ENCODE measurements at regions not wholly inside any gene's neighbourhood (a gene's known extent, or its start where the extent isn't known, plus 50 kb on each side); places are given as distances from the start of the nearest gene placed in this dataset.
"Not testable (repeated sequence)": the region's sequence is repeated elsewhere in the genome, so short reads cannot be mapped to it uniquely, and the experiment has no call there.

DNA sequence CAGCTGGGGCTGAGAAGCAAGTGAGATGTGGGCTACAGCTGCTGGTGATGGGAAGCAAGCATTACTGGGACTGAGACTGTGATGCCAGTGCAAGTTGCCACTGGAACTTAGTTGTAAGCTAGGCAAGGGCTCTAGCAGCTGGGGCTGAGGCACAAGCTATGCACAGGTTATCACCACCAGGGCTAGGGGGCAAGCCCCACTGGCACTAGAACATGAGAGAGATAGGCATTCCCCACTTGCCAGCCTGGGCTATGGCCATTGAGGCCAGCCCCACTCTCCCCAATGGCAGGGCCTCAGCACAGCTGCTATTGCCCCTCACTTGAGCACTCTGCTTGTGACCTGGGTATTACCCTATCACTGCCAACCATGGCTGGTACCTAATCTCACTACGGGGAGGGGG, 130.8 kb upstream of the SMIM31 start:
- H3K36me3 ChIP-seq (ENCODE audit: control insufficient read depth, insufficient read depth, low read length): no peaks in the 10 kb centered on the region

DNA sequence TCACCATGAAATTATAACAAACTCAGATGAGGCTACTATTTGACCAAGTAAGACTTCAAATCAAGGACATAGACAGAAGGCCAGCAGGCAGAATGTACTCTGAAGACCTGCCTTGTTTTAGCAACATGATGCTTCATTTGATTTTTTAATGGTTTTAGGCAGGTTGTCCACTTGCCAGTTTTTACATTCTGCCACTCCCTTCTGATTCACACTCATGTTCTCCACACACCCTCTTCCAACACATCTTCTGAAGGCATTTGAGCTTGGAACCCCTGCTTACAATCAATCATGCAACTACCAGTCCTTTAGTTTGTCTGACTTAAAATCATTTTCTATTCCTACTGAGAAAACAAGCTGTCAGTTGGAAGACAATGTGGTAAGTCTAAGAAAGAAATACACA, 114.9 kb upstream of the SMIM31 start:
- no peak overlapping the region for H3K4me3 ChIP-seq (replicated peaks; ENCODE audit: low read depth, low read length)
- no peaks in the 10 kb centered on the region for H3K36me3 ChIP-seq (ENCODE audit: control insufficient read depth, insufficient read depth, low read length)
- H3K27me3 ChIP-seq (replicated peaks; ENCODE audit: control insufficient read depth, insufficient read depth, low read length): no peaks in the 10 kb centered on the region
- TF ChIP-seq, protein P1, sequence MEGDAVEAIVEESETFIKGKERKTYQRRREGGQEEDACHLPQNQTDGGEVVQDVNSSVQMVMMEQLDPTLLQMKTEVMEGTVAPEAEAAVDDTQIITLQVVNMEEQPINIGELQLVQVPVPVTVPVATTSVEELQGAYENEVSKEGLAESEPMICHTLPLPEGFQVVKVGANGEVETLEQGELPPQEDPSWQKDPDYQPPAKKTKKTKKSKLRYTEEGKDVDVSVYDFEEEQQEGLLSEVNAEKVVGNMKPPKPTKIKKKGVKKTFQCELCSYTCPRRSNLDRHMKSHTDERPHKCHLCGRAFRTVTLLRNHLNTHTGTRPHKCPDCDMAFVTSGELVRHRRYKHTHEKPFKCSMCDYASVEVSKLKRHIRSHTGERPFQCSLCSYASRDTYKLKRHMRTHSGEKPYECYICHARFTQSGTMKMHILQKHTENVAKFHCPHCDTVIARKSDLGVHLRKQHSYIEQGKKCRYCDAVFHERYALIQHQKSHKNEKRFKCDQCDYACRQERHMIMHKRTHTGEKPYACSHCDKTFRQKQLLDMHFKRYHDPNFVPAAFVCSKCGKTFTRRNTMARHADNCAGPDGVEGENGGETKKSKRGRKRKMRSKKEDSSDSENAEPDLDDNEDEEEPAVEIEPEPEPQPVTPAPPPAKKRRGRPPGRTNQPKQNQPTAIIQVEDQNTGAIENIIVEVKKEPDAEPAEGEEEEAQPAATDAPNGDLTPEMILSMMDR (IDR thresholded peaks at IDR 0.05; ENCODE audit: insufficient read depth, low read length, poor library complexity, severe bottlenecking): no peak
- DNase-seq (ENCODE audit: extremely low read depth, insufficient read length): no peak

More for the DNA sequence above, 130.8 kb upstream of the SMIM31 start:
- H3K27me3 ChIP-seq (replicated peaks; ENCODE audit: control insufficient read depth, insufficient read depth, low read length): no peaks in the 10 kb centered on the region
- DNase-seq (ENCODE audit: extremely low read depth, insufficient read length): no peak
- TF ChIP-seq, protein P1 (IDR thresholded peaks at IDR 0.05; ENCODE audit: insufficient read depth, low read length, poor library complexity, severe bottlenecking): no peak
- no peak overlapping the region for H3K4me3 ChIP-seq (replicated peaks; ENCODE audit: low read depth, low read length)

DNA sequence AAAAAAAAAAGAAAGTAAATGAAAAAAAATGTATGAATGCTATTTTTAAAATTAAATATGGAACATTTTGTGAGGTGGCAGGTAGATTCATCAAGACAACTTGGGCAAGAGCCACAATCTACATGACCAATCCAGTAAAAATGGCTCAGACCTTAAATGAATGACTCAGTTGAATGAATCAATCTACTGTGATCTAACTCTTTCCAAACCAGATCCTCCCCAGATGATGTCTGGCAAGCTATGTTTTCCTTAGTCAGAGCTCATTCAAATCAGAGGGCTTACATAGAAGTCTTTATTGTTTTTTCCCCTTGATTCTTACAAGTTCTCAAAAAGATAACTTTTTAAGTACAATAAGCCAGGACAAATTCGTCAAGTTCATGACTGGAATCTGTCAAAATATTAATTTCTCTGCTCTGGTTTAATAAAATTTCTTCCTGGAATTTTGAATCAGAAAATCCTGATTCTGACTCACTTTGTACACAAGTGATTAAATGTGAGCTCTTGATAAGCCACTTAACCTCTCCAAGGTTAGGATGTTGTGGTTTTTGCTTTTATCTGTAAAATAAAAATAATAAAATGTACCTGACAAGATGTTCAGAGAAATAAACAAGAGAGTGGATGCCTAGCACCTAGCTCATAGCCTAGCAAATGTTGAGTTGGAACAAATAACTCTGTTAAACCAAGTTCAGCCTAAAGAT, 105.6 kb upstream of the SMIM31 start:
- Histone ChIP-seq H3K36me3 (ENCODE audit: control insufficient read depth, insufficient read depth, low read length) (no peaks in the 10 kb centered on the region), H3K4me3 (replicated peaks; ENCODE audit: low read depth, low read length) (no peak overlapping the region), H3K27me3 (replicated peaks; ENCODE audit: control insufficient read depth, insufficient read depth, low read length) (no peaks in the 10 kb centered on the region)
- DNase-seq (ENCODE audit: extremely low read depth, insufficient read length): no peak
- TF ChIP-seq, protein P1 (IDR thresholded peaks at IDR 0.05; ENCODE audit: insufficient read depth, low read length, poor library complexity, severe bottlenecking): no peak

DNA sequence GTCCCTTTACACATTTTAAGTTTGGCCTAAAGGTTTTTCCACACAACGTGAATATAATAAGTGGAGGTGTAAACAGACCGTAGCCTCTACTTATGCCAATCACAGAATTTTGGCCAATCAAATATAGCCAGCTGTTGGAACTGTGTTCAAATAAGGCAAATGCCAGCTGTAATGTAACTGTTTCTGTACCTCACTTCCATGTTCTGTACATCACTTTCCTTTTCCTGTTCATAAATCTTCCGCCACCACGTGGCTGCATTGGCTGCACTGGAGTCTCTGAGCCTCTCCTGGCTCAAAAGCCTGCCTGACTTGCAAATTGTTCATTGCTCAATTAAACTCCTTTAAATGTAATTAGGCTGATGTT, 105.1 kb upstream of the SMIM31 start:
- DNase-seq (ENCODE audit: extremely low read depth, insufficient read length): no peak
- H3K36me3 ChIP-seq (ENCODE audit: control insufficient read depth, insufficient read depth, low read length): no peaks in the 10 kb centered on the region
- H3K27me3 ChIP-seq (replicated peaks; ENCODE audit: control insufficient read depth, insufficient read depth, low read length): no peaks in the 10 kb centered on the region
- no peak overlapping the region for H3K4me3 ChIP-seq (replicated peaks; ENCODE audit: low read depth, low read length)
- TF ChIP-seq, protein P1 (IDR thresholded peaks at IDR 0.05; ENCODE audit: insufficient read depth, low read length, poor library complexity, severe bottlenecking): no peak

DNA sequence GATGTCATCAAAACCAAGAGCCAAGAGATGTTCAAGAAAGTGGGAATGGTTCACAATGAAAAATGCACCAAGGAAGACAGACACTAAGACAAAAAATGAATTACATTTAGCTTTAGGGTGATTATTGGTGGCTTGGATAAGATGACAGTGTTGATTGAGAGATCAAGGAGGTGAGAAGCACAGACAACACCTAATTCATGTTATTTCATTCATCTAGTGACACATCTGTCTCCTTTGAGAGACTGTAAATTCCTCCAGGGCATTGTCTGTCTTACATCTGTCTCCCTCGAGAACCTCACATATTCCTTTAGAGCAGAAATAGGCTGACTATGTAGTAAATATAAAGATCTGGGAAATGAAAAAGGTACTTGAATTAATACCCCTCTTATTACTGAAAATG, 94.2 kb upstream of the SMIM31 start:
- DNase-seq (ENCODE audit: extremely low read depth, insufficient read length): no peak
- TF ChIP-seq, protein P1 (IDR thresholded peaks at IDR 0.05; ENCODE audit: insufficient read depth, low read length, poor library complexity, severe bottlenecking): no peak
- H3K4me3 ChIP-seq (replicated peaks; ENCODE audit: low read depth, low read length): no peak overlapping the region
- H3K27me3 ChIP-seq (replicated peaks; ENCODE audit: control insufficient read depth, insufficient read depth, low read length): no peaks in the 10 kb centered on the region
- H3K36me3 ChIP-seq (ENCODE audit: control insufficient read depth, insufficient read depth, low read length): no peaks in the 10 kb centered on the region

DNA sequence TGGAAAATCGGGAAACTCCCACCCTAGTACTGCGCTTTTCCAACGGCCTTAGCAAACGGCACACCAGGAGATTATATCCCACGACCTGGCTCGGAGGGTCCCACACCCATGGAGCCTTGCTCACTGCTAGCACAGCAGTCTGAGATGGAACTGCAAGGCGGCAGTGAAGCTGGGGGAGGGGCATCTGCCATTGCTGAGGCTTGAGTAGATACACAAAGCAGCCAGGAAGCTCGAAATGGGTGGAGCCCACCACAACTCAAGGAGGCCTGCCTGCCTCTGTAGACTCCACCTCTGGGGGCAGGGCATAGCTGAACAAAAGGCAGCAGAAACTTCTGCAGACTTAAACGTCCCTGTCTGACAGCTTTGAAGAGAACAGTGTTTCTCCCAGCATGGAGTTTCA, 77.8 kb upstream of the SMIM31 start:
- not testable (repeated sequence) for H3K36me3 ChIP-seq (ENCODE audit: control insufficient read depth, insufficient read depth, low read length); H3K27me3 ChIP-seq (replicated peaks; ENCODE audit: control insufficient read depth, insufficient read depth, low read length); DNase-seq (ENCODE audit: extremely low read depth, insufficient read length); H3K4me3 ChIP-seq (replicated peaks; ENCODE audit: low read depth, low read length)

Measured in GM06990 (cell line).